ENCODE measurements at regions not wholly inside any gene's neighbourhood (a gene's known extent, or its start where the extent isn't known, plus 50 kb on each side); places are given as distances from the start of the nearest gene placed in this dataset.

- TF ChIP-seq EGR2 (tag by site-specific recombination; IDR thresholded peaks at IDR 0.05; ENCODE audit: low read depth) (no peak), ZNF785 (tag by site-specific recombination; IDR thresholded peaks at IDR 0.05) (no peak), ZNF621 (tag by site-specific recombination; IDR thresholded peaks at IDR 0.05) (no peak), SALL2 (tag by site-specific recombination; IDR thresholded peaks at IDR 0.05; ENCODE audit: borderline replicate concordance) (no peak)
- CTCF ChIA-PET: no interaction called here
- H3K4me1 ChIP-seq (ENCODE audit: control insufficient read depth, insufficient read depth, low read length): no peaks in the 10 kb centered on the region
- no peaks in the 10 kb centered on the region for H3K36me3 ChIP-seq (ENCODE audit: control insufficient read depth in 2 of 2, insufficient read depth in 1 of 2, low read length in 2 of 2)
- POLR2A ChIA-PET: no interaction called here
- no peak overlapping the region for H3K4me3 ChIP-seq (ENCODE audit: low read depth, low read length)
- H3K9me3 ChIP-seq (ENCODE audit: control insufficient read depth, insufficient read depth, low read depth, low read length): no peaks in the 10 kb centered on the region
- no peak overlapping the region for H3K27ac ChIP-seq (ENCODE audit: extremely low read depth, low read depth, low read length)
These were observed 52.3 kb upstream of the ARMC3 start for GRCh38 chr10:22875581-22875980.

- CTCF ChIA-PET: no interaction called here
- Histone ChIP-seq H3K36me3 (ENCODE audit: control insufficient read depth in 2 of 2, insufficient read depth in 1 of 2, low read length in 2 of 2) (no peaks in the 10 kb centered on the region), H3K4me1 (ENCODE audit: control insufficient read depth, insufficient read depth, low read length) (no peaks in the 10 kb centered on the region), H3K27ac (ENCODE audit: extremely low read depth, low read depth, low read length) (no peak overlapping the region), H3K9me3 (ENCODE audit: control insufficient read depth, insufficient read depth, low read depth, low read length) (no peaks in the 10 kb centered on the region), H3K4me3 (ENCODE audit: low read depth, low read length) (no peak overlapping the region)
- POLR2A ChIA-PET: interaction anchor here (0.6 kb wide), 1 partner anchor 156 kb away, joined by 3 read pairs; no protein-coding TSS in a partner anchor
- TF ChIP-seq, protein P1, sequence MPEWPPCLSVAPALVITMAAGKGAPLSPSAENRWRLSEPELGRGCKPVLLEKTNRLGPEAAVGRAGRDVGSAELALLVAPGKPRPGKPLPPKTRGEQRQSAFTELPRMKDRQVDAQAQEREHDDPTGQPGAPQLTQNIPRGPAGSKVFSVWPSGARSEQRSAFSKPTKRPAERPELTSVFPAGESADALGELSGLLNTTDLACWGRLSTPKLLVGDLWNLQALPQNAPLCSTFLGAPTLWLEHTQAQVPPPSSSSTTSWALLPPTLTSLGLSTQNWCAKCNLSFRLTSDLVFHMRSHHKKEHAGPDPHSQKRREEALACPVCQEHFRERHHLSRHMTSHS (tag by site-specific recombination; IDR thresholded peaks at IDR 0.05): no peak
These were observed 53.5 kb upstream of the ARMC3 start for GRCh38 chr10:22874189-22874854.

DNA sequence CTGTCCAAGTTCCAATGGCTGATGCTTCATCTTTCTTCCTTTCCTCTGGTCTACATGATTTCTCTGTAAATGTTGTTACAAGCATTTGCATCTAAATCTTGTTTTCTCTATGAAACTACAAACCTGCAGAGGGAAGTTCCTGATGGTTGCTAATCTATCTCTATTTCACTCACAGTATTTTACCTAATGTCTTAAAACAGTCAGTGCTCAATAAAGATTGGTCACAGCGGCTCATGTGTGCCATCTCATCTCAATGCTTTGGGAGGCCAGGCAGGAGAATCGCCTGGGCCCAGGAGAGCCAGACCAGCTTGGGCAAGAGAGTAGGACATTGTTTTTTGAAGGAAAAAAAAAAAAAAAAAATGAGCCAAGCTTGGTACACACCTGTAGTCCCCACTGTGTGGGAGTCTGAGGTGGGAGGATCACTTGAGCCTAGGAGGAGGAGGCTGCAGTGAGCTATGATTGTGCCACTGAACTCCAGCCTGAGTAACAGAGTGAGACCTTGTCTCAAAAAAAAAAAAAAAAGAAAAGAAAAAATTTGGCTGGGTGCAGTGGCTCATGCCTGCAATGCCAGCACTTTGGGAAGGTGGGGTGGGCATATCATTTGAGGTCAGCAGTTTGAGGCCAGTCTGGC lies 71.3 kb upstream of the ARMC3 start:
- CTCF ChIA-PET: no interaction called here
- POLR2A ChIA-PET: no interaction called here
- no peak overlapping the region for H3K4me3 ChIP-seq (ENCODE audit: low read depth, low read length)
- no peaks in the 10 kb centered on the region for H3K9me3 ChIP-seq (ENCODE audit: control insufficient read depth, insufficient read depth, low read depth, low read length)
- no peak overlapping the region for H3K27ac ChIP-seq (ENCODE audit: extremely low read depth, low read depth, low read length)
- H3K4me1 ChIP-seq (ENCODE audit: control insufficient read depth, insufficient read depth, low read length): no peaks in the 10 kb centered on the region
- H3K36me3 ChIP-seq (ENCODE audit: control insufficient read depth in 2 of 2, insufficient read depth in 1 of 2, low read length in 2 of 2): no peaks in the 10 kb centered on the region
- TF ChIP-seq ZNF521 (tag by site-specific recombination; IDR thresholded peaks at IDR 0.05) (no peak), EGR2 (tag by site-specific recombination; IDR thresholded peaks at IDR 0.05; ENCODE audit: low read depth) (0 out of 2 replicates have a peak, but pooled peaks have one; percentile 12)

GRCh38 chr10:22854935-22855421 lies 72.9 kb upstream of the ARMC3 start:
- Histone ChIP-seq H3K36me3 (ENCODE audit: control insufficient read depth in 2 of 2, insufficient read depth in 1 of 2, low read length in 2 of 2) (no peaks in the 10 kb centered on the region), H3K4me1 (ENCODE audit: control insufficient read depth, insufficient read depth, low read length) (no peaks in the 10 kb centered on the region), H3K27ac (ENCODE audit: extremely low read depth, low read depth, low read length) (no peak overlapping the region), H3K4me3 (ENCODE audit: low read depth, low read length) (no peak overlapping the region), H3K9me3 (ENCODE audit: control insufficient read depth, insufficient read depth, low read depth, low read length) (no peaks in the 10 kb centered on the region)
- TF ChIP-seq ZNF341 (tag by site-specific recombination; IDR thresholded peaks at IDR 0.05; ENCODE audit: low read depth): no peak
- TF ChIP-seq ZNF501 (tag by site-specific recombination; IDR thresholded peaks at IDR 0.05): no peak
- TF ChIP-seq, protein P2, sequence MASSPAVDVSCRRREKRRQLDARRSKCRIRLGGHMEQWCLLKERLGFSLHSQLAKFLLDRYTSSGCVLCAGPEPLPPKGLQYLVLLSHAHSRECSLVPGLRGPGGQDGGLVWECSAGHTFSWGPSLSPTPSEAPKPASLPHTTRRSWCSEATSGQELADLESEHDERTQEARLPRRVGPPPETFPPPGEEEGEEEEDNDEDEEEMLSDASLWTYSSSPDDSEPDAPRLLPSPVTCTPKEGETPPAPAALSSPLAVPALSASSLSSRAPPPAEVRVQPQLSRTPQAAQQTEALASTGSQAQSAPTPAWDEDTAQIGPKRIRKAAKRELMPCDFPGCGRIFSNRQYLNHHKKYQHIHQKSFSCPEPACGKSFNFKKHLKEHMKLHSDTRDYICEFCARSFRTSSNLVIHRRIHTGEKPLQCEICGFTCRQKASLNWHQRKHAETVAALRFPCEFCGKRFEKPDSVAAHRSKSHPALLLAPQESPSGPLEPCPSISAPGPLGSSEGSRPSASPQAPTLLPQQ (tag by site-specific recombination; IDR thresholded peaks at IDR 0.05): no peak
- no peak for TF ChIP-seq ZNF843 (tag by site-specific recombination; IDR thresholded peaks at IDR 0.05)
- TF ChIP-seq YY1 (tag by site-specific recombination; IDR thresholded peaks at IDR 0.05): no peak
- TF ChIP-seq HOXA7 (CRISPR knock-in tag; IDR thresholded peaks at IDR 0.05; ENCODE audit: borderline replicate concordance): no peak
- POLR2A ChIA-PET: no interaction called here
- CTCF ChIA-PET: no interaction called here

Data from HEK293 (cell line).